ENCODE measurements at regions not wholly inside any gene's neighbourhood (a gene's known extent, or its start where the extent isn't known, plus 50 kb on each side); places are given as distances from the start of the nearest gene placed in this dataset.

- no peaks in the 10 kb centered on the region for H3K36me3 ChIP-seq (ENCODE audit: control insufficient read depth, insufficient read depth, low read length)
- no peak for FAIRE-seq
- no peaks in the 10 kb centered on the region for H3K9me3 ChIP-seq (replicated peaks; ENCODE audit: control insufficient read depth, insufficient read depth, low read depth, low read length)
- ChIA-PET CTCF (ENCODE audit: low intra/inter-chr PET ratio) (no interaction called here), POLR2A (no interaction called here)
- H3K79me2 ChIP-seq (ENCODE audit: control insufficient read depth, insufficient read depth, low read length) = no peaks in the 10 kb centered on the region
- no peaks in the 10 kb centered on the region for H3K27me3 ChIP-seq (ENCODE audit: control insufficient read depth in 2 of 2, insufficient read depth in 2 of 2, low read length in 2 of 2)
- no peak overlapping the region for H3K27ac ChIP-seq (ENCODE audit: extremely low read depth, low read depth, low read length)
- in situ Hi-C loops (cut with MboI) (no loop called here), intact Hi-C loops (cut with micrococcal nuclease) (no loop called here)
- H3K4me1 ChIP-seq (replicated peaks in 1 of 2; ENCODE audit: control insufficient read depth in 2 of 2, insufficient read depth in 2 of 2, low read length in 2 of 2) = no peaks in the 10 kb centered on the region
- DNase-seq (ENCODE audit: extremely low read depth in 1 of 4, low spot score in 3 of 4) = no peak
- 0% methylated on average over 2 of the region's 2 CpGs for WGBS (ENCODE audit: insufficient coverage, low coverage, missing lambda C conversion rate)
- TF ChIP-seq POLR3G (IDR thresholded peaks at IDR 0.05; ENCODE audit: extremely low read depth, insufficient read length, insufficient replicate concordance) (no peak), ZBTB43 (CRISPR knock-in tag; IDR thresholded peaks at IDR 0.05) (no peak), ZNF12 (CRISPR knock-in tag; IDR thresholded peaks at IDR 0.05) (no peak), E2F1 (CRISPR knock-in tag; IDR thresholded peaks at IDR 0.05) (no peak), PTTG1 (tag; IDR thresholded peaks at IDR 0.05; ENCODE audit: low read depth) (no peak), ZC3H8 (IDR thresholded peaks at IDR 0.05) (no peak)
- H2AFZ ChIP-seq (ENCODE audit: low read depth, low read length) = no peak overlapping the region
- BruUV-seq (replicated peaks) = no TSS peak
- H4K20me1 ChIP-seq (replicated peaks; ENCODE audit: control insufficient read depth, insufficient read depth, low read length) = no peaks in the 10 kb centered on the region
- H3K4me3 ChIP-seq = no peak overlapping the region
- H3K4me2 ChIP-seq (ENCODE audit: insufficient read depth, low read length) = no peak overlapping the region
- H3K9ac ChIP-seq (ENCODE audit: insufficient read depth in 1 of 2, low read depth in 2 of 2, low read length in 2 of 2) = no peak overlapping the region
- ATAC-seq = no peak
- H3K9me1 ChIP-seq (ENCODE audit: control insufficient read depth, insufficient read depth, low read length) = no peaks in the 10 kb centered on the region
Observed at GRCh38 chr3:76576201-76576600, 463.7 kb upstream of the ROBO2 start.

All from K562 (cell line).